ENCODE measurements at regions not wholly inside any gene's neighbourhood (a gene's known extent, or its start where the extent isn't known, plus 50 kb on each side); places are given as distances from the start of the nearest gene placed in this dataset.

DNA sequence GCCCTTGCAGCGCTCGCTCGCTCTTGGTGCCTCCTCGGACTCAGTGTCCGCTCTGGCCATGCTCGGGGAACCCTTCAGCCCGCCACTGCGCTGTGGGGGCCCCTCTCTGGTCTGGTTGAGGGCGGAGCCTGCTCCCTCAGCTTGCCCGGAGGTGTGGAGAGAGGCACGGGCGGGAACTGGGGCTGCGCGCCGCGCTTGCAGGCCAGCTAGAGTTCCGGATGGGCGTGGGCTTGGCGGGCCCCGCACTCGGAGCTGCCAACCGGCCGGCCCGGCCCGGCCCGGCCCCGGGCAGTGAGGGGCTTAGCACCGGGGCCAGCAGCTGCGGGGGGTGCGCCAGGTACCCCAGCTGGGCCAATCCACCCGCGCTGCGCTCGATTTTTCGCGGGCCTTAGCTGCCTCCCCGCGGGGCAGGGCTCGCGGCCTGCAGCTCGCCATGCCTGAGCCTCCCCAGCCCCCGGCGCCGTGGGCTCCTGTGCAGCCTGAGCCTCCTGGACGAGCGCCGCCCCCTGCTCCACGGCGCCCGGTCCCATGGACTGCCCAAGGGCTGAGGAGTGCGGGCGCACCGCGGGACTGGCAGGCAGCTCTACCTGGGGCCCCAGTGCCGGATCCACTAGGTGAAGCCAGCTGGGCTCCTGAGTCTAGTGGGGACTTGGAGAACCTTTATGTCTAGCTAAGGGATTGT lies 217.0 kb upstream of the PKN2 start:
- Histone ChIP-seq H3K4me3 (ENCODE audit: insufficient read depth in 1 of 2, low read depth in 1 of 2, low read length in 2 of 2) (no peak overlapping the region), H3K23ac (ENCODE audit: low read length in 2 of 2) (no peak overlapping the region), H3K4me2 (ENCODE audit: low read length, poor library complexity, severe bottlenecking) (no peak overlapping the region), H2AFZ (ENCODE audit: low read depth, low read length) (no peak overlapping the region), H3K36me3 (ENCODE audit: control insufficient read depth in 1 of 2, insufficient read depth in 2 of 2, low read depth in 1 of 2, low read length in 2 of 2) (no peaks in the 10 kb centered on the region), H3K4me1 (ENCODE audit: control insufficient read depth, insufficient read depth, low read depth, low read length) (peaks cover 5% of the 10 kb centered on the region), H3K14ac (ENCODE audit: low read length in 2 of 2) (no peak overlapping the region), H4K8ac (ENCODE audit: low read length) (no peak overlapping the region), H2BK120ac (ENCODE audit: low read depth, low read length) (no peak overlapping the region), H3K27ac (ENCODE audit: low read length, poor library complexity, severe bottlenecking) (no peak overlapping the region), H2BK5ac (ENCODE audit: low read depth, low read length, poor library complexity, severe bottlenecking) (no peak overlapping the region), H3K18ac (ENCODE audit: low read depth in 1 of 2, low read length in 2 of 2) (no peak overlapping the region), H3K79me1 (replicated peaks; ENCODE audit: low read length, poor library complexity, severe bottlenecking) (no peaks in the 10 kb centered on the region), H3K27me3 (ENCODE audit: control insufficient read depth in 1 of 2, insufficient read depth in 1 of 2, low read length in 2 of 2) (peaks cover 0 to 6% of the 10 kb centered on the region in 2 experiments), H2AK5ac (ENCODE audit: low read length, severe bottlenecking) (no peak overlapping the region), H4K91ac (ENCODE audit: low read length) (no peak overlapping the region), H3K9ac (ENCODE audit: low read length) (no peak overlapping the region), H2BK12ac (ENCODE audit: low read length in 2 of 2) (no peak overlapping the region), H3K4ac (ENCODE audit: low read depth in 1 of 2, low read length in 2 of 2) (no peak overlapping the region), H2BK15ac (ENCODE audit: low read depth, poor library complexity, severe bottlenecking) (no peak overlapping the region), H3K9me3 (ENCODE audit: control insufficient read depth, low read length) (no peaks in the 10 kb centered on the region)
- 96% methylated on average over 50 of the region's 55 CpGs for WGBS
- no peak for DNase-seq

DNA sequence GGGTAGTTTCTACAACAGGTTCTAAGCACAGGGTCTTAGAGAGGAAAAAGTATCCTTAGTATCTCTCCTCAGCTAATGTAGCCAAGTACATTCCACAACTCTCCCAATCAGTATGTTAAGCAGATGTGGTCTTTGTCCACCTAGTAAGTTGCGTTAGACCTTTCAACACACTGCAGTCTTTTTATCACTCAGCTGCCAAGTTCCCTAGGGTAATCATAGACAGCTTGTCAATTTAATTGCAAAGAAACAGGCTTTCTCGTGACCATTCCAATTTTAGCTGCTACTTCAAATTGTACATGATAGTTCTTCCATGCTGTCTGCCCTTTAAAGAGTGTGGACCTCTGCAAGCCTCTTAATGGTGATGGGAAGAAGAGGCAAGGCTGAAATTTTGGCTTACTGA lies 211.8 kb upstream of the PKN2 start:
- H3K9me3 ChIP-seq (ENCODE audit: control insufficient read depth, low read length) = no peaks in the 10 kb centered on the region
- no peaks in the 10 kb centered on the region for H3K27me3 ChIP-seq (ENCODE audit: control insufficient read depth in 1 of 2, insufficient read depth in 1 of 2, low read length in 2 of 2)
- 65% methylated on average over 2 of the region's 2 CpGs for WGBS
- H2AFZ ChIP-seq (ENCODE audit: low read depth, low read length) = no peak overlapping the region
- no peak overlapping the region for H3K4me3 ChIP-seq (ENCODE audit: insufficient read depth in 1 of 2, low read depth in 1 of 2, low read length in 2 of 2)
- no peaks in the 10 kb centered on the region for H3K36me3 ChIP-seq (ENCODE audit: control insufficient read depth in 1 of 2, insufficient read depth in 2 of 2, low read depth in 1 of 2, low read length in 2 of 2)
- no peak overlapping the region for H4K91ac ChIP-seq (ENCODE audit: low read length)
- H3K18ac ChIP-seq (ENCODE audit: low read depth in 1 of 2, low read length in 2 of 2) = no peak overlapping the region
- no peak overlapping the region for H3K14ac ChIP-seq (ENCODE audit: low read length in 2 of 2)
- H3K4me1 ChIP-seq (ENCODE audit: control insufficient read depth, insufficient read depth, low read depth, low read length) = no peaks in the 10 kb centered on the region
- no peak overlapping the region for H2BK12ac ChIP-seq (ENCODE audit: low read length in 2 of 2)
- no peaks in the 10 kb centered on the region for H3K79me1 ChIP-seq (replicated peaks; ENCODE audit: low read length, poor library complexity, severe bottlenecking)
- H3K27ac ChIP-seq (ENCODE audit: low read length, poor library complexity, severe bottlenecking) = no peak overlapping the region
- no peak overlapping the region for H3K4me2 ChIP-seq (ENCODE audit: low read length, poor library complexity, severe bottlenecking)
- H3K4ac ChIP-seq (ENCODE audit: low read depth in 1 of 2, low read length in 2 of 2) = no peak overlapping the region
- H3K9ac ChIP-seq (ENCODE audit: low read length) = no peak overlapping the region
- H2BK5ac ChIP-seq (ENCODE audit: low read depth, low read length, poor library complexity, severe bottlenecking) = no peak overlapping the region
- H2BK120ac ChIP-seq (ENCODE audit: low read depth, low read length) = no peak overlapping the region
- no peak overlapping the region for H4K8ac ChIP-seq (ENCODE audit: low read length)
- H2AK5ac ChIP-seq (ENCODE audit: low read length, severe bottlenecking) = no peak overlapping the region
- H3K23ac ChIP-seq (ENCODE audit: low read length in 2 of 2) = no peak overlapping the region
- no peak for DNase-seq
- H2BK15ac ChIP-seq (ENCODE audit: low read depth, poor library complexity, severe bottlenecking) = no peak overlapping the region

DNA sequence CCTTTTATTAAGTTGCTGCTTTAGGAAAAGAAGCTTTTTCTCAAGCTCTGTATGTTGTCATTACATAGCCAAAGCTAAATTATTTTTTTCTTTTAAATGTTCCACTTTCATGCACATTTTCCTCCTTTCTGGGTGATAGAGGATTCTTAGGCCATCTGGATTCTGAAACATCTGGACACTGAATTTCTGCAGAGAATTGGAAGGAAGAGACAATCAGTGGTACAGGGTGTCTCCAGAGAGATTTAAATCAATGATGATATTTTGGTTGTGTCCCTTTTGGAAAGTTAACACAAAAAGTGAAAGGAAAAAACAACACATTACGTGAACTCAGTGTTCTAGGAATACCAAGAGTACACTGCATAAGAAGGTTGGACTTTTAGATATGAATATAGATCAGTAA lies 211.4 kb upstream of the PKN2 start:
- no peak overlapping the region for H2BK5ac ChIP-seq (ENCODE audit: low read depth, low read length, poor library complexity, severe bottlenecking)
- no peak overlapping the region for H3K18ac ChIP-seq (ENCODE audit: low read depth in 1 of 2, low read length in 2 of 2)
- H3K9ac ChIP-seq (ENCODE audit: low read length) = no peak overlapping the region
- H3K27ac ChIP-seq (ENCODE audit: low read length, poor library complexity, severe bottlenecking) = no peak overlapping the region
- H3K27me3 ChIP-seq (ENCODE audit: control insufficient read depth in 1 of 2, insufficient read depth in 1 of 2, low read length in 2 of 2) = no peaks in the 10 kb centered on the region
- no peak overlapping the region for H4K8ac ChIP-seq (ENCODE audit: low read length)
- H3K4me3 ChIP-seq (ENCODE audit: insufficient read depth in 1 of 2, low read depth in 1 of 2, low read length in 2 of 2) = no peak overlapping the region
- H2BK12ac ChIP-seq (ENCODE audit: low read length in 2 of 2) = no peak overlapping the region
- H3K9me3 ChIP-seq (ENCODE audit: control insufficient read depth, low read length) = no peaks in the 10 kb centered on the region
- H3K79me1 ChIP-seq (replicated peaks; ENCODE audit: low read length, poor library complexity, severe bottlenecking) = no peaks in the 10 kb centered on the region
- H2AFZ ChIP-seq (ENCODE audit: low read depth, low read length) = no peak overlapping the region
- no peak overlapping the region for H3K4me2 ChIP-seq (ENCODE audit: low read length, poor library complexity, severe bottlenecking)
- H3K23ac ChIP-seq (ENCODE audit: low read length in 2 of 2) = no peak overlapping the region
- no peaks in the 10 kb centered on the region for H3K36me3 ChIP-seq (ENCODE audit: control insufficient read depth in 1 of 2, insufficient read depth in 2 of 2, low read depth in 1 of 2, low read length in 2 of 2)
- no peak overlapping the region for H4K91ac ChIP-seq (ENCODE audit: low read length)
- H2AK5ac ChIP-seq (ENCODE audit: low read length, severe bottlenecking) = no peak overlapping the region
- no peak overlapping the region for H2BK15ac ChIP-seq (ENCODE audit: low read depth, poor library complexity, severe bottlenecking)
- DNase-seq = no peak
- no peak overlapping the region for H3K4ac ChIP-seq (ENCODE audit: low read depth in 1 of 2, low read length in 2 of 2)
- H3K14ac ChIP-seq (ENCODE audit: low read length in 2 of 2) = no peak overlapping the region
- H2BK120ac ChIP-seq (ENCODE audit: low read depth, low read length) = no peak overlapping the region
- H3K4me1 ChIP-seq (ENCODE audit: control insufficient read depth, insufficient read depth, low read depth, low read length) = no peaks in the 10 kb centered on the region
- no CpG with 5 or more reads among the region's 1 CpG for WGBS

DNA sequence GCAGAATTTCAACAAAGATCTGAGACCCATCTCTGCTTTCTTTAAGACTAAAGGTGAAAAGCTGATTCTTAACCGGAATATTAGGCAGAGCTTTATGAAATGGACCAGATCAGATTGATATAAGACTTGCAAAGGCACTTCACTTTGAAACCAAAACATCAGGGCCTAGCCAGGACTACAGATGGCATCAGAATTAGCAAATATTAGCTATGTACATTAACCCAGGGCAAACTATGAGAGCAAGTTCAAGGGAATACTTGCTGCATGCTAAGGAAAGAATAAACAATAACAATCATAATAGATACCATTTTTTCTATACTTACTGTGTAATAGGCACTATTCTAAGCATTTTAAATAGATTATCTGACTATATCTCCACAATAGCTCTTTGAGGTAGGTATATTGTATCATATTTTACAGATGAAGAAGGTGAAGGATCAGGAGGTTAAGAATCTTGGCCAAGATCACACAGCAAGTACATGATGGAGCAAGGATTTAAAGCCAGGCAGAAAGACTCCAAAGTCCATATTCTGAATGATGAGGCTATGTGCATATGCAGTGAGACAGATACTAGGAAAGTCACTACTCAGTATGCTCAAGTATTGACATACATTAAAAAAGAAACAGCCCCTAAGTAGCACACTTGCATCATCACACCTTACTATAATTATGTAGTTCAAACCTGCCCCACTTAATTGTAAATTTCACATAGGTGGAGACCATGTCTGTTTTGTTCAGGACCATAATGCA lies 209.3 kb upstream of the PKN2 start:
- Histone ChIP-seq H3K4me1 (ENCODE audit: control insufficient read depth, insufficient read depth, low read depth, low read length) (no peaks in the 10 kb centered on the region), H2AK5ac (ENCODE audit: low read length, severe bottlenecking) (no peak overlapping the region), H3K9ac (ENCODE audit: low read length) (no peak overlapping the region), H2AFZ (ENCODE audit: low read depth, low read length) (no peak overlapping the region), H3K79me1 (replicated peaks; ENCODE audit: low read length, poor library complexity, severe bottlenecking) (no peaks in the 10 kb centered on the region), H3K4ac (ENCODE audit: low read depth in 1 of 2, low read length in 2 of 2) (no peak overlapping the region), H4K8ac (ENCODE audit: low read length) (no peak overlapping the region), H2BK120ac (ENCODE audit: low read depth, low read length) (no peak overlapping the region), H4K91ac (ENCODE audit: low read length) (no peak overlapping the region), H3K4me3 (ENCODE audit: insufficient read depth in 1 of 2, low read depth in 1 of 2, low read length in 2 of 2) (no peak overlapping the region), H2BK5ac (ENCODE audit: low read depth, low read length, poor library complexity, severe bottlenecking) (no peak overlapping the region), H3K36me3 (ENCODE audit: control insufficient read depth in 1 of 2, insufficient read depth in 2 of 2, low read depth in 1 of 2, low read length in 2 of 2) (no peaks in the 10 kb centered on the region), H3K27me3 (ENCODE audit: control insufficient read depth in 1 of 2, insufficient read depth in 1 of 2, low read length in 2 of 2) (no peaks in the 10 kb centered on the region), H3K9me3 (ENCODE audit: control insufficient read depth, low read length) (no peaks in the 10 kb centered on the region), H2BK12ac (ENCODE audit: low read length in 2 of 2) (no peak overlapping the region), H2BK15ac (ENCODE audit: low read depth, poor library complexity, severe bottlenecking) (no peak overlapping the region), H3K4me2 (ENCODE audit: low read length, poor library complexity, severe bottlenecking) (no peak overlapping the region), H3K14ac (ENCODE audit: low read length in 2 of 2) (no peak overlapping the region), H3K27ac (ENCODE audit: low read length, poor library complexity, severe bottlenecking) (no peak overlapping the region), H3K23ac (ENCODE audit: low read length in 2 of 2) (no peak overlapping the region), H3K18ac (ENCODE audit: low read depth in 1 of 2, low read length in 2 of 2) (no peak overlapping the region)
- WGBS = 100% methylated on average over 1 of the region's 1 CpG
- DNase-seq = no peak
